Brain microvascular endothelial cell (primary cell): ENCODE measurements at regions not wholly inside any gene's neighbourhood (a gene's known extent, or its start where the extent isn't known, plus 50 kb on each side); places are given as distances from the start of the nearest gene placed in this dataset.

ENCODE experiments used
- DNase-seq: peaks from one replicate; pipeline ENCODE4 v3.0.0-alpha.2; 2020
- H3K27ac ChIP-seq: fragments of 250-450 bp; sonication (Bioruptor Pico); 2 replicates; pipeline ENCODE4 v1.5.1; 2020; ENCODE audit warnings: mild to moderate bottlenecking, moderate library complexity
- H3K27me3 ChIP-seq: fragments of 250-450 bp; sonication (Bioruptor Pico); replicated peaks from 2 replicates; pipeline ENCODE4 v1.5.1; 2020; ENCODE audit warnings: mild to moderate bottlenecking
- H3K36me3 ChIP-seq: fragments of 250-450 bp; sonication (Bioruptor Pico); replicated peaks from 2 replicates; pipeline ENCODE4 v1.5.1; 2020; ENCODE audit warnings: mild to moderate bottlenecking
- H3K4me3 ChIP-seq: 2 replicates; pipeline ENCODE4 v1.5.1; 2011; ENCODE audit warnings: low read depth, mild to moderate bottlenecking, control low read depth, low read length, moderate library complexity
- in situ Hi-C: cut with HindIII; loops from 2 replicates; pipeline ENCODE4 v1.10.0; 2017; ENCODE audit warnings: low sequenced_read_pairs, low pct_ligation_motif_present
- TF ChIP-seq, protein P1 (sequence below): IDR thresholded peaks from 2 replicates; pipeline ENCODE4 v1.5.1; 2011; ENCODE audit warnings: low read depth, mild to moderate bottlenecking, moderate library complexity, low read length, control low read depth, inconsistent platforms; ENCODE audit errors: missing control alignments

- no peak for DNase-seq
- in situ Hi-C loops: loop anchor here (25.0 kb wide), 1 partner anchor 376 kb away; no protein-coding TSS in a partner anchor
These were observed 69.1 kb downstream of the PTGS2 start for GRCh38 chr1:186611156-186611555.

DNA sequence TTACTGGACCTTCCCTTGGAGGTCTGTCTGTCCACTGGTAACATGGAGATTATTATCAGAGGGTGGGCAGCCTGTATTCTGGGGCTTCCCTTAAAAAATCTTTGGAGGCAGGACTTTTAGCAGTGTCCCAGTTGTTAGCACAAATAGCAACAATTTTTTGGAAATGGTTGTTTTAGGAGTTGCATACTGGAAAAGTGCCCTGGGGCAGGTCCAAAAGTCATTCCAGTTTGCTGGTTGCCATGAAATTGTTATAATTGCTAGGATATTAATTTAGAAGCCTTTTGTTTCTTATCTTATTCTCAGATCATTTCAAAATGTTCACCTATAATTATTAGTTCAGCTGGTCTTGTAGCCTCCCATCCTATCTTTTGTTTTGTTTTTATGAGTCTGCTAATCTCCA, 71.0 kb downstream of the PTGS2 start:
- H3K36me3 ChIP-seq: no peaks in the 10 kb centered on the region
- no peak overlapping the region for H3K27ac ChIP-seq
- in situ Hi-C loops: loop anchor here (25.0 kb wide), 1 partner anchor 378 kb away; no protein-coding TSS in a partner anchor
- no peaks in the 10 kb centered on the region for H3K27me3 ChIP-seq
- DNase-seq: no peak
- TF ChIP-seq, protein P1, sequence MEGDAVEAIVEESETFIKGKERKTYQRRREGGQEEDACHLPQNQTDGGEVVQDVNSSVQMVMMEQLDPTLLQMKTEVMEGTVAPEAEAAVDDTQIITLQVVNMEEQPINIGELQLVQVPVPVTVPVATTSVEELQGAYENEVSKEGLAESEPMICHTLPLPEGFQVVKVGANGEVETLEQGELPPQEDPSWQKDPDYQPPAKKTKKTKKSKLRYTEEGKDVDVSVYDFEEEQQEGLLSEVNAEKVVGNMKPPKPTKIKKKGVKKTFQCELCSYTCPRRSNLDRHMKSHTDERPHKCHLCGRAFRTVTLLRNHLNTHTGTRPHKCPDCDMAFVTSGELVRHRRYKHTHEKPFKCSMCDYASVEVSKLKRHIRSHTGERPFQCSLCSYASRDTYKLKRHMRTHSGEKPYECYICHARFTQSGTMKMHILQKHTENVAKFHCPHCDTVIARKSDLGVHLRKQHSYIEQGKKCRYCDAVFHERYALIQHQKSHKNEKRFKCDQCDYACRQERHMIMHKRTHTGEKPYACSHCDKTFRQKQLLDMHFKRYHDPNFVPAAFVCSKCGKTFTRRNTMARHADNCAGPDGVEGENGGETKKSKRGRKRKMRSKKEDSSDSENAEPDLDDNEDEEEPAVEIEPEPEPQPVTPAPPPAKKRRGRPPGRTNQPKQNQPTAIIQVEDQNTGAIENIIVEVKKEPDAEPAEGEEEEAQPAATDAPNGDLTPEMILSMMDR: no peak
- no peak overlapping the region for H3K4me3 ChIP-seq

More at GRCh38 chr1:186611156-186611555, 69.1 kb downstream of the PTGS2 start:
- no peak overlapping the region for H3K27ac ChIP-seq
- no peak overlapping the region for H3K4me3 ChIP-seq
- no peaks in the 10 kb centered on the region for H3K36me3 ChIP-seq
- no peaks in the 10 kb centered on the region for H3K27me3 ChIP-seq
- TF ChIP-seq, protein P1: no peak

DNA sequence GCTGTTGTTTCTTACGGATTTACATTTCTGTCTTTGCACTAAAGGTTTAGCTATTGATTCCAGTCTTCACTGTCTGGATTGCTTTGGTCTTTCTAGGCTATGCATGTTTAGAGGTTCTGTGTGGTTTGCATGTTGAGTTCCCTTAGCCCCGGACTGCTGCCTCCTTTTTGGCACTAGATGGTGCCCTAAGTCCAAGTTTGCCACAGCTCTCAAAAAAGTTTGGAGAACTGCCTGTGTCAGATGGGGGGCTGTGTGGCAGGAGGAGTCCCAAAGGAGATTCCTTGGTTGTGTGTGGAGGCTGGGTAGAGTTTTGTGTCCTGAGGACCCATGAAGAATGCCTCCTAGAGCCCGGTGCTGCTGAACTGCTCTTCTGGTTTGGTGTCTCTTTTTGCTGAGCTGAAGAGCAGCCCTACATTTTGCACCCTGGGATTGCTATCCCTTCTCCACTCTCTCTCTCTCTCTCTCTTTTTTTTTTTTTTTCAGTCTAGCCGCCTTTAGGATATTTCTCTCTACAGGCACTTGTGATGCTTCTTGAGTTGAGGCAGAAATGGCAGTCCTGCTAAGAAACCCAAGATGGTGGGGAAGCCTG, 74.4 kb downstream of the PTGS2 start:
- Histone ChIP-seq H3K36me3 (no peaks in the 10 kb centered on the region), H3K4me3 (no peak overlapping the region), H3K27ac (no peak overlapping the region), H3K27me3 (no peaks in the 10 kb centered on the region)
- in situ Hi-C loops: loop anchor here (25.0 kb wide), 1 partner anchor 381 kb away; no protein-coding TSS in a partner anchor
- TF ChIP-seq, protein P1: peak; percentile 93
- DNase-seq: peak; percentile 77

- DNase-seq: no peak
- Histone ChIP-seq H3K27me3 (no peaks in the 10 kb centered on the region), H3K4me3 (no peak overlapping the region), H3K36me3 (no peaks in the 10 kb centered on the region), H3K27ac (no peak overlapping the region)
- TF ChIP-seq, protein P1: no peak
- in situ Hi-C loops: no loop called here
These were observed 84.3 kb downstream of the PTGS2 start for GRCh38 chr1:186595969-186596368.

- TF ChIP-seq, protein P1: no peak
- Histone ChIP-seq H3K27ac (no peak overlapping the region), H3K27me3 (no peaks in the 10 kb centered on the region), H3K4me3 (no peak overlapping the region), H3K36me3 (no peaks in the 10 kb centered on the region)
- DNase-seq: no peak
- in situ Hi-C loops: no loop called here
These were observed 101.8 kb downstream of the PTGS2 start for GRCh38 chr1:186578325-186579016.
